Activated CD4-positive, alpha-beta memory T cell treated with anti-CD3 and anti-CD28 coated beads for 36 hours (primary cell): ENCODE measurements at regions not wholly inside any gene's neighbourhood (a gene's known extent, or its start where the extent isn't known, plus 50 kb on each side); places are given as distances from the start of the nearest gene placed in this dataset.
"Not testable (repeated sequence)": the region's sequence is repeated elsewhere in the genome, so short reads cannot be mapped to it uniquely, and the experiment has no call there.

Experiments used
- CTCF ChIA-PET: fragments of 350-600 bp; sonication (Branson Sonifier 250); formaldehyde crosslinking; loops from one replicate; lab custom pipeline; 2021; ENCODE audit warnings: antibody characterized with exemption, inconsistent platforms; lab: Charles Lee
- POLR2A ChIA-PET: fragments of 350-600 bp; sonication (Branson Sonifier 250); formaldehyde crosslinking; loops from one replicate; lab custom pipeline; 2021; ENCODE audit warnings: antibody characterized with exemption; lab: Charles Lee
- DNase-seq: peaks from one replicate; pipeline ENCODE4 v3.0.0-alpha.2; 2020
- H3K27ac Mint-ChIP-seq: one replicate; pipeline ENCODE4 v1.8.0; 2021; ENCODE audit warnings: mixed read lengths
- H3K27me3 Mint-ChIP-seq: one replicate; pipeline ENCODE4 v1.8.0; 2021; ENCODE audit warnings: mixed read lengths
- H3K36me3 Mint-ChIP-seq: one replicate; pipeline ENCODE4 v1.8.0; 2021; ENCODE audit warnings: mixed read lengths
- H3K4me1 Mint-ChIP-seq: one replicate; pipeline ENCODE4 v1.8.0; 2021; ENCODE audit warnings: low read depth, mixed read lengths
- H3K4me3 Mint-ChIP-seq: one replicate; pipeline ENCODE4 v1.8.0; 2021; ENCODE audit warnings: mild to moderate bottlenecking, mixed read lengths
- H3K9me3 Mint-ChIP-seq: one replicate; pipeline ENCODE4 v1.8.0; 2021; ENCODE audit warnings: mixed read lengths
- intact Hi-C: fragments of 100-400 bp; cut with micrococcal nuclease; formaldehyde crosslinking; loops from one replicate; pipeline ENCODE4 v1.15.1; 2023

- H3K36me3 Mint-ChIP-seq = no peaks in the 10 kb centered on the region
- H3K4me3 Mint-ChIP-seq = no peak overlapping the region
- no peak overlapping the region for H3K27ac Mint-ChIP-seq
- H3K4me1 Mint-ChIP-seq = peaks cover 9% of the 10 kb centered on the region
- intact Hi-C loops = no loop called here
- no peak for DNase-seq
- ChIA-PET POLR2A (interaction anchor here (0.6 kb wide), 1 partner anchor 644 kb away, joined by 3 read pairs; no protein-coding TSS in a partner anchor), CTCF (interaction anchor here (1.5 kb wide), 1 partner anchor 15 kb away, joined by 6 read pairs; no protein-coding TSS in a partner anchor)
- no peaks in the 10 kb centered on the region for H3K9me3 Mint-ChIP-seq
- no peaks in the 10 kb centered on the region for H3K27me3 Mint-ChIP-seq
Observed at GRCh38 chr3:177411201-177411600, 213.9 kb upstream of the TBL1XR1 start.

GRCh38 chr3:177412677-177413170, 215.4 kb upstream of the TBL1XR1 start:
- DNase-seq, CTCF ChIA-PET, H3K36me3 Mint-ChIP-seq, POLR2A ChIA-PET, H3K27ac Mint-ChIP-seq, H3K4me1 Mint-ChIP-seq, H3K9me3 Mint-ChIP-seq, H3K27me3 Mint-ChIP-seq, H3K4me3 Mint-ChIP-seq, intact Hi-C loops: not testable (repeated sequence)

DNA sequence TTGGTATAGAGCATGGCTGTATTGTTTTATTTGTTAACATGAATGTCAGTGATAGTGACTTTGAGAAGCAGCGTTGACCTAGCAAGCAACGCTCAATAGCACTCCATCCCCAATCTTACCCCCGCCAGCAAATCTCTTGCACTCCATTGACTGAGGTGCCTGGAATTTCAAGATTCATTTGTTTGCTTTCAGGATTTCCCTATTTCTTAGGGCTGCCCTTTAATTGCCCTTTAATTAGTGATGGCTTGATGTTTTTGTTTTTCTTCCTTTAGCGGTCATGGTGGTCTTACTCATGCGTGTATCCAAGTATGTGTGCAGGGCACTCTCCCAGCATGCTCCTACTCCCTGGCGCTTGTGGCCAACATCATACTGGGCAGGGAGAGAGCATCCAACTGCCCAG, 216.8 kb upstream of the TBL1XR1 start:
- Mint-ChIP-seq H3K27ac (no peak overlapping the region), H3K4me1 (peaks cover 14% of the 10 kb centered on the region), H3K9me3 (no peaks in the 10 kb centered on the region), H3K36me3 (no peaks in the 10 kb centered on the region), H3K4me3 (no peak overlapping the region), H3K27me3 (no peaks in the 10 kb centered on the region)
- POLR2A ChIA-PET = no interaction called here
- no peak for DNase-seq
- CTCF ChIA-PET = no interaction called here
- intact Hi-C loops = no loop called here

DNA sequence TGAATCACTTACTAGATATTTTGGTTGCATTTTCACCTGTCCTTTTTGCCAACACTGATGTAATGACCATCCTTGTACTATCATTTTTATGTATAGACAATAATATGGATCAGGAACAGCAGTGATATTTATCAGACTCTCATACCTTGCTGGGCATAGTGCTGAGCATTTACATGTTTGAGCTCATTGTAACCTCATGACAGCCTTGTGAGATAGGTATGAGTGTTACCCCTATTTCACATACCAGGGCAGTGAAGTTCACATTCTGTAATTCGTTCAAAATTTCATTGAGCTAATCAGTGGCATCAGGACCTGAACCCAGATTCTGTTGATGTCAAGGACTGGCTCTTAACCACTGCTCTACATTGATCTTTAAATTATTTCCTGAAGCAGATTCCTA, 221.5 kb upstream of the TBL1XR1 start:
- ChIA-PET CTCF (interaction anchor here (0.7 kb wide), 1 partner anchor 361 kb away, joined by 3 read pairs; no protein-coding TSS in a partner anchor), POLR2A (no interaction called here)
- Mint-ChIP-seq H3K9me3 (no peaks in the 10 kb centered on the region), H3K27me3 (no peaks in the 10 kb centered on the region), H3K4me1 (peaks cover 32% of the 10 kb centered on the region), H3K36me3 (no peaks in the 10 kb centered on the region), H3K27ac (no peak overlapping the region), H3K4me3 (no peak overlapping the region)
- DNase-seq = no peak
- intact Hi-C loops = loop anchor here (1.0 kb wide), 1 partner anchor 9 kb away; no protein-coding TSS in a partner anchor

DNA sequence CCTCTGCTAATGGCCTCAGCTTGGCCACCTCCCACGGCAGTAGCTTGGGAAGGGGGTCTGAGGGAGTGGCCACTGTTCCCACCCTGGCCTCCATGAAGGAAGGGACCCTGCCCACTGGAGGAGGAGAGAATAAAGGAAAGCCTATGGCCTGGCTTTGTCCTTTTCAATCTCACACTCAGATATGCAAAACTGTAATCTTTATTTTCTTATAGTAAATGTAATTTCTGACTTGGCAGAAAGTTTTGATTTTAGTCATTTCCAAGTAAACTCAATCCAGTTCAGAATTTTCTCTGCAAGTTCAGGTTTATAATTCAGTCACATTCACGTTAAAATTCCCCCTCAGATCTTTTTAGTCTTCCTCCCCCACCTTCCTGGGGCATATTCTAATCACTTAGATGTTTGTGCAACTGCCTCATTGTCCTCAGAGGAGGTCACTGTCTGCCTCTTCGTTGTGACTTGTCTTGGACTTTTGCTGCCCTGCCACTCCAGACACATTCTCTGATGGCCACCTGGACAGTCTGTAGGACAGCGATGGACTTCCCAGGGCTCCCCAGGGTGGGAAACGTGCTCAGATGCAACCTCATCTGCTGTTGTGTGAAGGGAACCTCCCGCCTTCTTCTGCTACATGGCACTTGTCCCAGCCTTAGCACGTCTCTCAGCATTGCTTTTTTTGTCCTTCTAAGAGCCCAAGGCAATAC, 222.8 kb upstream of the TBL1XR1 start:
- Mint-ChIP-seq H3K27ac (peak overlapping the region; percentile 76), H3K4me3 (no peak overlapping the region), H3K9me3 (no peaks in the 10 kb centered on the region), H3K27me3 (no peaks in the 10 kb centered on the region), H3K4me1 (peaks cover 37% of the 10 kb centered on the region), H3K36me3 (no peaks in the 10 kb centered on the region)
- CTCF ChIA-PET = interaction anchor here (0.7 kb wide), 1 partner anchor 364 kb away, joined by 3 read pairs; no protein-coding TSS in a partner anchor
- POLR2A ChIA-PET = no interaction called here
- intact Hi-C loops = loop anchor here (1.0 kb wide), 2 partner anchors 60 to 105 kb away; no protein-coding TSS in a partner anchor
- DNase-seq = peak; percentile 36

DNA sequence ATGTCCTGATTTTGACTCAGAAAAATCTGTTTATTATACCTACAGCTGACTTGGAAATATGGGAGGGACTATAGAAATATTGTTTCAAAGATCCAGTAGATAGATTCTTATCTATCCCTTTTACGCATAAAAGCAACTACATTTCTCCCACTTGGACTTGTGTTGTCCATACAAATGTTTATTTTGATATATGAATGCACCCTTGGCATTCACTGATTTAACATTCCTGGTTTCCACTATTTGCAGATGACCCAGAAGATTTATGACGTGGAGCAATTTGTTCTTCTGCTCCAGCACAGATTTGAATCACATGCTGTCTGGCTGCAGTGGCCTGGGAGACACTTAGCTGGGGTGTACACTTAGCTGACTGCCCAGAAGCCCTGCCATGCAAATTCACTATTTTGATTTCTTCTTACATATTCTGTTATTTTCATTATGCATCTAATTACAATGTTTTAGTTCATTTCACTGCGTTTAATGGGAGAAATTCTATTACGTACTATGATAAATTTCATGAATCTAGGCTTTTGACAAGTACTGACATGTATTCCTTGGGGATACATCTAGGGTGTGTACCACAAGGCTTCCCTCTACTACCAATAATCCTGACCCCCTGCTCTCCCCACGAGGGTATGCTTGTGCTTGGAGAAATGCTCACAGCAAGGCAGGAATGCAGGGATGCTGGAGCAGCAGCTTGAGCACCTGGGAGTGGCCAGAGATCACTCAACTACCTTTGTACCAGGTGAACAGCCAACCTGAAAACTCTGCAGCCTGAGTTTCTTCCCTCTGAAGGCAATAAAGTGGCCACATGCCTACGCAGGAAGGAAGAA, 223.6 kb upstream of the TBL1XR1 start:
- peaks cover 40% of the 10 kb centered on the region for H3K4me1 Mint-ChIP-seq
- H3K36me3 Mint-ChIP-seq = no peaks in the 10 kb centered on the region
- no peaks in the 10 kb centered on the region for H3K27me3 Mint-ChIP-seq
- POLR2A ChIA-PET = interaction anchor here (1.4 kb wide), 1 partner anchor 60 kb away, joined by 3 read pairs; no protein-coding TSS in a partner anchor
- H3K4me3 Mint-ChIP-seq = no peak overlapping the region
- H3K27ac Mint-ChIP-seq = peak overlapping the region; percentile 76
- intact Hi-C loops = loop anchor here (1.0 kb wide), 2 partner anchors 61 to 106 kb away; no protein-coding TSS in a partner anchor
- no peak for DNase-seq
- no peaks in the 10 kb centered on the region for H3K9me3 Mint-ChIP-seq
- CTCF ChIA-PET = interaction anchor here (0.7 kb wide), 1 partner anchor 365 kb away, joined by 3 read pairs; no protein-coding TSS in a partner anchor

- no peak for DNase-seq
- intact Hi-C loops = no loop called here
- Mint-ChIP-seq H3K27me3 (no peaks in the 10 kb centered on the region), H3K36me3 (no peaks in the 10 kb centered on the region), H3K27ac (no peak overlapping the region), H3K4me3 (no peak overlapping the region), H3K9me3 (no peaks in the 10 kb centered on the region), H3K4me1 (peaks cover 45% of the 10 kb centered on the region)
- POLR2A ChIA-PET = interaction anchor here (0.9 to 1.4 kb wide), 2 partner anchors 60 to 61 kb away, joined by 3 read pairs; no protein-coding TSS in a partner anchor
- CTCF ChIA-PET = no interaction called here
Observed at GRCh38 chr3:177421481-177421785, 224.2 kb upstream of the TBL1XR1 start.

DNA sequence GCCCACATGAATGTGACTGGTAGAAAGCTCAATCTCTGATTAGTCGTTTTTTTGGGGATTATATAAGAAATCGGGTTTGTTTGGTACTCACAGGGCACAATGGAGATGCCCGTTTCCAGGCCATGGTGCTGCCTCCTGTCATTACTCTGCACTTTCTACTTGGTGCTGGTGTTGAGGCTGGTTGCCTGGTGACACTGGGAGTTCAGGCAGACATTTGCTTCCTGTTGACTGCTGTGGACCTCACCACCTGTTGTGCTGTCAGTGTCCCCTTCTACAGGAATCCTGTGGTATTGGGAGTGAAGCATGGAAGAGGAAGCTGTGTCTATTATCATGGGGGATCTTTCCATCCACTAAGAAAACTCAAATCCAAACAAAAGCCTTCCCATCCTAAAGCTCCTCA, 227.2 kb upstream of the TBL1XR1 start:
- Mint-ChIP-seq H3K36me3 (no peaks in the 10 kb centered on the region), H3K4me3 (no peak overlapping the region), H3K9me3 (no peaks in the 10 kb centered on the region), H3K27ac (no peak overlapping the region), H3K4me1 (peaks cover 63% of the 10 kb centered on the region), H3K27me3 (peaks cover 2% of the 10 kb centered on the region)
- DNase-seq = no peak
- intact Hi-C loops = no loop called here
- ChIA-PET POLR2A (no interaction called here), CTCF (no interaction called here)

GRCh38 chr3:177425042-177425441, 227.8 kb upstream of the TBL1XR1 start:
- POLR2A ChIA-PET = no interaction called here
- no peaks in the 10 kb centered on the region for H3K9me3 Mint-ChIP-seq
- intact Hi-C loops = loop anchor here (5.0 kb wide), 2 partner anchors 38 to 112 kb away; no protein-coding TSS in a partner anchor
- H3K4me3 Mint-ChIP-seq = no peak overlapping the region
- no peak overlapping the region for H3K27ac Mint-ChIP-seq
- CTCF ChIA-PET = no interaction called here
- peaks cover 59% of the 10 kb centered on the region for H3K4me1 Mint-ChIP-seq
- H3K36me3 Mint-ChIP-seq = no peaks in the 10 kb centered on the region
- no peak for DNase-seq
- H3K27me3 Mint-ChIP-seq = peaks cover 2% of the 10 kb centered on the region

DNA sequence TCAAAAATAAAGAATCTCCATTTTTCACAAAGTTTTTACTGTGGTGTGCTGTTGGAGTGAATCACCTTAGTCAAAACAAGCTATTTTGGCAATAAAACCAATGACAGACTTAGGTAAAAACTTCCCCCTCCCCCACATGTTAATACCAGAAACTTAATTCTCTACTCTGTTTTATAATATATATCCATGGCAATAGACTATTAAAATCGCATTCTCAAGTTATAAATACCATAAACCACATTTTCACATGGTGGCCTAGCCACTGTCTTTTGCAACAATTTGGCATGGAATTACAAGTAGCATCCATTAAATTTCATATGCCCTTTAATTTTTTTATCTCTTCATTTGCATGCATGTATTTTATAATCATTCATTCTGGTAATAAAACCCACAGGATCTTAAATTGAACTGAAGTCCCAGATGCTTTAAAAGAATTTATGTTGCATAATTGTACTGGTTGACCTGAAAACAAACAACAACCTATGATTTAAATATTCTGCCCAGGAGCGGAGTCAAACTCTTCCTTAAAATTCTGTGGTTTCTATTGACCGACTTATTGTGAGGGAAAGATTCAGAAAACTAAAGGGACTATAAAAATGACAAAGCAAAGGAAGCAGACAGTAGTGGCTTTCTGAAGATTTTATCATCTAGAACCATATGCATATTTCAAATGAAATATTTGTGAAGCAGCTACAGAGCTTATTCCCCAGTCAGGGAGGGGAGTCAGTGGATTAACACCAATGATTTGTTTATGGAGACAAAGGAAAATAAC, 229.0 kb upstream of the TBL1XR1 start:
- DNase-seq = no peak
- Mint-ChIP-seq H3K4me3 (peak overlapping the region; percentile 55), H3K9me3 (no peaks in the 10 kb centered on the region), H3K36me3 (no peaks in the 10 kb centered on the region), H3K27me3 (peaks cover 7% of the 10 kb centered on the region), H3K4me1 (peaks cover 47% of the 10 kb centered on the region), H3K27ac (no peak overlapping the region)
- intact Hi-C loops = loop anchor here (2.0 to 5.0 kb wide), 5 partner anchors 39 to 369 kb away; no protein-coding TSS in a partner anchor
- ChIA-PET CTCF (interaction anchor here (1.1 to 1.5 kb wide), 5 partner anchors 23 to 376 kb away, joined by 3 to 4 read pairs (median 3); no protein-coding TSS in a partner anchor), POLR2A (interaction anchor here (0.8 to 1.9 kb wide), 4 partner anchors 23 to 80 kb away, joined by 3 to 10 read pairs (median 4); no protein-coding TSS in a partner anchor)

DNA sequence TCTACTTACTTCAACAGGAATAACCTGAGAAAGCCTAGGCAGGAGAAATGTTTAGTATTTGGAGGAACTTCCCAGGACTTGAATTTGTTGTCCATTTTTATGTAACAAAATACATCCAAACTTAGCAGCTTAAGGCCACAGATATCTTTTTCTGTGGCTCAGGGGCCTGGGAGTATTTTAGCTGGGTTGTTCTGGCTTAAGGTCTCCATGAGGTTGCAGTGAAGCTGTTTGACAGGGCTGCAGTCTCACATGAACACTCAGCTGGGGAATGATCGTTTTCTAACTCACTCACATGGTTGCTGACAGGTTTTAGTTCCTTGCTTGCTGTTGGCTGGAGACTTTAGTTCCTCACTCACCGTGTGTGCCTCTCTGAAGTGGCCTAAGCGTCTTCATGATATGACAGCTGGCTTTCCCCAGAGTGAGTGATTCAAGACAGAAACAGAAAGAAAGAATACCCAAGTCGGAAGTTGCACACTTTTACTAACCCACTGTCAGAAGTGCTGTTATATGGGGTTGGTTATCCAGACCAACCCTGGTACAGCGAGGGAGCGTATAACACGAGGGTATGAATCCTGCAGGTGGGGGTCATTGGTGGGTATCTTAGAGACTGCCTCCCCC, 229.7 kb upstream of the TBL1XR1 start:
- intact Hi-C loops = loop anchor here (1.0 to 5.0 kb wide), 15 partner anchors 9 to 575 kb away; no protein-coding TSS in a partner anchor
- peak overlapping the region; percentile 55 for H3K4me3 Mint-ChIP-seq
- H3K36me3 Mint-ChIP-seq = no peaks in the 10 kb centered on the region
- peak overlapping the region; percentile 91 for H3K27ac Mint-ChIP-seq
- ChIA-PET POLR2A (interaction anchor here (0.8 to 1.9 kb wide), 5 partner anchors 22 to 81 kb away, joined by 3 to 10 read pairs (median 3); no protein-coding TSS in a partner anchor), CTCF (interaction anchor here (1.1 to 1.5 kb wide), 5 partner anchors 22 to 377 kb away, joined by 3 to 4 read pairs (median 3); no protein-coding TSS in a partner anchor)
- DNase-seq = peak; percentile 83
- H3K9me3 Mint-ChIP-seq = no peaks in the 10 kb centered on the region
- peaks cover 42% of the 10 kb centered on the region for H3K4me1 Mint-ChIP-seq
- H3K27me3 Mint-ChIP-seq = peaks cover 7% of the 10 kb centered on the region
